Adrenal gland (tissue), 5 donors: ENCODE measurements at regions not wholly inside any gene's neighbourhood (a gene's known extent, or its start where the extent isn't known, plus 50 kb on each side); places are given as distances from the start of the nearest gene placed in this dataset.

Experiments used
- CTCF ChIP-seq, 6 experiments: fragments of 450-650 bp in 4 of 6; fragments of 200-600 bp in 2 of 6; sonication (generic) in 1 of 6; IDR thresholded peaks; 1 replicate in 5 of 6; 2 replicates in 1 of 6; pipeline versions ENCODE4 v1.5.1 to v1.8.0; 2016 to 2021; ENCODE audit warnings: antibody characterized with exemption in 6 of 6, mild to moderate bottlenecking in 2 of 6, moderate library complexity in 1 of 6
- POLR2A ChIP-seq, 2 donors: fragments of 450-650 bp; IDR thresholded peaks; one replicate each; pipeline ENCODE4 v1.6.1; 2017; ENCODE audit warnings: antibody characterized with exemption in 2 of 2, mild to moderate bottlenecking in 2 of 2, moderate library complexity in 1 of 2
- donor health status: DM: no; HTN: no; CAD: no.

GRCh38 chr3:22951910-22952309 is 251.2 kb upstream of the UBE2E2 start:
- TF ChIP-seq CTCF (IDR thresholded peaks at IDR 0.05) (no peak), POLR2A (IDR thresholded peaks at IDR 0.05) (no peak)
